Loucy (cell line): ENCODE measurements at regions not wholly inside any gene's neighbourhood (a gene's known extent, or its start where the extent isn't known, plus 50 kb on each side); places are given as distances from the start of the nearest gene placed in this dataset.

Experiments used
- EZH2phosphoT487 ChIP-seq: fragments of 200-600 bp; IDR thresholded peaks from 2 replicates; pipeline ENCODE4 v1.6.1; 2018; ENCODE audit warnings: antibody characterized with exemption, mild to moderate bottlenecking, moderate library complexity, borderline replicate concordance
- TF ChIP-seq, protein P1 (sequence below): fragments of 200-600 bp; sonication (generic); conservative IDR thresholded peaks from 2 replicates; pipeline ENCODE4 v1.5.1; 2014; ENCODE audit warnings: mild to moderate bottlenecking, antibody characterized with exemption, low read length

DNA sequence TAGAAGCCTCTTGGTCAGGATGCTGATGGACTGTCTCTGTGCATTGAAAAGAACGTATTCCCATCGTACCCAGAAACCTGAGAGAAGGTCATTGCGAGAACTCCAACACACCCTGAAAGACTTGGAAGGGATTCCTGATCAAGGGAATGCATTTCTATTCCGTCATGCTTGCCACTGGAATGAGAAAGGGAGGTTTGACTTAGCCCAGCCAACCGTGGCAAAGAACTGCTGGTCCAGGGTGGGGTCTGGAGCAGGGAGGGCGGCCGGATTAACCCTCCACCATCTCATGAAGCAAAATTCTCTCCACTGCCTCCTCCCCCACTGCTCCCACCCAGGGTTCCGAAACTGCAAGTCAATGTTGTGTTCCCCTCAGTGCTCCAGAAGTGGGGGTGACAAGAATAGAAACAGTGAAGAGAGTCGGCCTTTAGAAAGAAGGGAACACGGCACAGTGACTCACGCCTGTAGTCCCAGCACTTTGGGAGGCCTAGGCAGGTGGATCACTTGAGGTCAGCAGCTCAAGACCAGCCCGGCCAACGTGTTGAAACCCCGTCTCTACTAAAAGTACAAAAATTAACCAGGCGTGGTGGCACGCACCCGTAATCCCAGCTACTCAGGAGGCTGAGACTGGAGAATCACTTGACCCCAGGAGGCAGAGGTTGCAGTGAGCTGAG, 137.5 kb upstream of the MGMT start:
- TF ChIP-seq, protein P1, sequence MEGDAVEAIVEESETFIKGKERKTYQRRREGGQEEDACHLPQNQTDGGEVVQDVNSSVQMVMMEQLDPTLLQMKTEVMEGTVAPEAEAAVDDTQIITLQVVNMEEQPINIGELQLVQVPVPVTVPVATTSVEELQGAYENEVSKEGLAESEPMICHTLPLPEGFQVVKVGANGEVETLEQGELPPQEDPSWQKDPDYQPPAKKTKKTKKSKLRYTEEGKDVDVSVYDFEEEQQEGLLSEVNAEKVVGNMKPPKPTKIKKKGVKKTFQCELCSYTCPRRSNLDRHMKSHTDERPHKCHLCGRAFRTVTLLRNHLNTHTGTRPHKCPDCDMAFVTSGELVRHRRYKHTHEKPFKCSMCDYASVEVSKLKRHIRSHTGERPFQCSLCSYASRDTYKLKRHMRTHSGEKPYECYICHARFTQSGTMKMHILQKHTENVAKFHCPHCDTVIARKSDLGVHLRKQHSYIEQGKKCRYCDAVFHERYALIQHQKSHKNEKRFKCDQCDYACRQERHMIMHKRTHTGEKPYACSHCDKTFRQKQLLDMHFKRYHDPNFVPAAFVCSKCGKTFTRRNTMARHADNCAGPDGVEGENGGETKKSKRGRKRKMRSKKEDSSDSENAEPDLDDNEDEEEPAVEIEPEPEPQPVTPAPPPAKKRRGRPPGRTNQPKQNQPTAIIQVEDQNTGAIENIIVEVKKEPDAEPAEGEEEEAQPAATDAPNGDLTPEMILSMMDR, result no peak
- no peak for TF ChIP-seq EZH2phosphoT487
